Endothelial cell of umbilical vein (primary cell): ENCODE measurements at regions not wholly inside any gene's neighbourhood (a gene's known extent, or its start where the extent isn't known, plus 50 kb on each side); places are given as distances from the start of the nearest gene placed in this dataset.

Source experiments
- BruUV-seq: library from RNA; stranded (reverse); fragments of 400-500 nt; replicated peaks from 2 replicates; lab custom pipeline; 2021; lab: Mats Ljungman, UMichigan
- CTCF ChIA-PET: fragments of 300-600, 350-600 bp; sonication (Branson Sonifier 250); formaldehyde crosslinking; loops from one replicate; lab custom pipeline; 2021; ENCODE audit warnings: antibody characterized with exemption, inconsistent platforms; lab: Charles Lee
- POLR2A ChIA-PET: fragments of 300-600, 350-600 bp; sonication (Branson Sonifier 250); formaldehyde crosslinking; loops from one replicate; lab custom pipeline; 2021; ENCODE audit warnings: antibody characterized with exemption, inconsistent platforms; lab: Charles Lee
- DNase-seq: peaks from one replicate; pipeline ENCODE4 v3.0.0-alpha.2; 2011; ENCODE audit warnings: low read depth, low spot score
- FAIRE-seq: peaks from 2 replicates; lab custom pipeline; 2011; peaks lifted over from hg19 to GRCh38; lab: Jason Lieb, UNC
- H2AFZ ChIP-seq: 2 replicates; pipeline ENCODE4 v1.6.0; 2012; ENCODE audit warnings: low read depth, low read length, control low read depth, inconsistent platforms
- H3K27ac ChIP-seq: 2 replicates; pipeline ENCODE4 v1.5.1; 2011; ENCODE audit warnings: low read depth, mild to moderate bottlenecking, control low read depth, low read length, moderate library complexity; ENCODE audit not compliant: insufficient read depth
- H3K27me3 ChIP-seq, 2 experiments: 2 replicates each; pipeline versions ENCODE4 v1.6.0 to v1.6.1; 2011; ENCODE audit warnings: low read length in 2 of 2, mixed read lengths in 1 of 2; ENCODE audit not compliant: control insufficient read depth in 2 of 2, insufficient read depth in 2 of 2
- H3K36me3 ChIP-seq, 2 experiments: 2 replicates in 1 of 2; 3 replicates in 1 of 2; pipeline ENCODE4 v1.5.1; 2011; ENCODE audit warnings: low read length in 2 of 2, mild to moderate bottlenecking in 1 of 2, moderate library complexity in 1 of 2; ENCODE audit not compliant: control insufficient read depth in 2 of 2, insufficient read depth in 2 of 2; ENCODE audit errors: extremely low read depth in 1 of 2
- H3K4me1 ChIP-seq: 3 replicates; pipeline ENCODE4 v1.5.1; 2011; ENCODE audit warnings: mild to moderate bottlenecking, low read length; ENCODE audit not compliant: control insufficient read depth, insufficient read depth; ENCODE audit errors: extremely low read depth
- H3K4me2 ChIP-seq: 2 replicates; pipeline ENCODE4 v1.6.1; 2011; ENCODE audit warnings: low read length, control low read depth, mixed read lengths; ENCODE audit not compliant: insufficient read depth
- H3K4me3 ChIP-seq, 3 experiments: fragments of 200-600 bp in 1 of 3; sonication (generic), shearing (Covaris generic) in 1 of 3; replicated peaks in 1 of 3; 2 replicates each; pipeline ENCODE4 v1.5.1; 2011 to 2016; ENCODE audit warnings: control low read depth in 3 of 3, low read length in 3 of 3, mild to moderate bottlenecking in 2 of 3, inconsistent platforms in 1 of 3, low read depth in 1 of 3, moderate library complexity in 1 of 3; ENCODE audit not compliant: insufficient read depth in 1 of 3
- H3K79me2 ChIP-seq: 2 replicates; pipeline ENCODE4 v1.6.0; 2012; ENCODE audit warnings: low read length, inconsistent platforms; ENCODE audit not compliant: control insufficient read depth, insufficient read depth
- H3K9ac ChIP-seq: replicated peaks from 2 replicates; pipeline ENCODE3; 2011; ENCODE audit warnings: low read length, control low read depth; ENCODE audit not compliant: insufficient read depth; ENCODE audit errors: extremely low read depth
- H3K9me1 ChIP-seq: replicated peaks from 3 replicates; pipeline ENCODE4 v1.6.0; 2011; ENCODE audit warnings: mild to moderate bottlenecking, low read length; ENCODE audit not compliant: control insufficient read depth, insufficient read depth; ENCODE audit errors: extremely low read depth
- H3K9me3 ChIP-seq: replicated peaks from 2 replicates; pipeline ENCODE4 v1.5.1; 2012; ENCODE audit warnings: low read length, inconsistent platforms; ENCODE audit not compliant: control insufficient read depth, insufficient read depth
- H4K20me1 ChIP-seq: replicated peaks from 2 replicates; pipeline ENCODE3; 2011; ENCODE audit warnings: mild to moderate bottlenecking, low read length; ENCODE audit not compliant: control insufficient read depth, insufficient read depth; ENCODE audit errors: extremely low read depth
- CTCF ChIP-seq, 2 donors: IDR thresholded peaks; 1 replicate in 1 of 2; 2 replicates in 1 of 2; pipeline ENCODE4 v1.5.1; 2011; ENCODE audit warnings: low read length in 2 of 2, mild to moderate bottlenecking in 2 of 2, moderate library complexity in 2 of 2, control low read depth in 1 of 2, inconsistent platforms in 1 of 2, low read depth in 1 of 2; ENCODE audit not compliant: insufficient read depth in 1 of 2; ENCODE audit errors: extremely low read depth in 1 of 2
- EZH2 ChIP-seq: IDR thresholded peaks from 2 replicates; pipeline ENCODE4 v1.6.1; 2012; ENCODE audit warnings: borderline replicate concordance, low read depth, mild to moderate bottlenecking, moderate library complexity, low read length, inconsistent platforms; ENCODE audit not compliant: severe bottlenecking
- FOS ChIP-seq: IDR thresholded peaks from 2 replicates; pipeline ENCODE4 v1.6.1; 2011; ENCODE audit warnings: mild to moderate bottlenecking, low read length, moderate library complexity, borderline replicate concordance; ENCODE audit not compliant: insufficient read depth
- GATA2 ChIP-seq: IDR thresholded peaks from 2 replicates; pipeline ENCODE4 v1.7.0; 2011; ENCODE audit warnings: low read depth, mild to moderate bottlenecking, moderate library complexity, mixed read lengths, low read length; ENCODE audit not compliant: insufficient read length, insufficient read depth
- JUN ChIP-seq: IDR thresholded peaks from 2 replicates; pipeline ENCODE4 v1.6.1; 2011; ENCODE audit warnings: borderline replicate concordance, low read depth; ENCODE audit not compliant: insufficient read length, insufficient read depth
- MAX ChIP-seq: IDR thresholded peaks from 2 replicates; pipeline ENCODE4 v1.6.1; 2011; ENCODE audit not compliant: insufficient read depth, insufficient read length
- MYC ChIP-seq: IDR thresholded peaks from one replicate; pipeline ENCODE4 v1.6.1; 2011; ENCODE audit warnings: mild to moderate bottlenecking, low read depth, low read length
- POLR2A ChIP-seq: IDR thresholded peaks from 2 replicates; pipeline ENCODE4 v1.6.1; 2012; ENCODE audit warnings: low read depth, mild to moderate bottlenecking, control low read depth, low read length
- POLR2AphosphoS5 ChIP-seq: IDR thresholded peaks from 2 replicates; pipeline ENCODE4 v1.6.1; 2012; ENCODE audit warnings: low read depth, mild to moderate bottlenecking, control low read depth, low read length, moderate library complexity; ENCODE audit not compliant: insufficient read depth
- dilution Hi-C: fragments of 300-500 bp; cut with MboI; formaldehyde crosslinking; loops from one replicate; pipeline ENCODE4 v1.15.0; 2019; ENCODE audit warnings: low sequenced_read_pairs; ENCODE audit not compliant: extremely low pct_ligation_motif_present
- intact Hi-C: fragments of 100-400 bp; cut with micrococcal nuclease; formaldehyde crosslinking; loops from one replicate; pipeline ENCODE4 v1.10.0; 2022

DNA sequence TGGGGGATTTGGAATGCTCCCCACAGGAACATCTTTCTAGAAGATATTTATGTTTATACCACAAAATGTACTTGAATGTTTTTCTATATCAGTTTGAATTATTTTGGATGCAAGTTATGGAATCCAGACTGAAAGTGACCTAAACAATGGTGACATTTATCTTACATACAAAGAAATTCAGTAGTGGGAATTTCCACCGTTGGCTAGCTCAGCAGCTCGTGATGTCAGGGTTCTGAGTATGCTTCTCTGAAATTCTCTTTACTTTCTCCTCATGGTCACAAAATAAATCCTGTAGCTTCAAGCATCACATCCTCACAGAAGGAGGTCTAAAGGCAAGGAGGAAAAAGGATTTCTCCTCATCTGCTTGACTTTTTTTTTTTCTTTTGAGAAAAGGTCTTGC is 105.3 kb downstream of the AKAIN1 start:
- Histone ChIP-seq H3K79me2 (no peaks in the 10 kb centered on the region), H3K4me1 (no peaks in the 10 kb centered on the region), H2AFZ (no peak overlapping the region), H3K36me3 (no peaks in the 10 kb centered on the region), H3K9me3 (no peaks in the 10 kb centered on the region), H3K9ac (no peak overlapping the region), H3K4me3 (no peak overlapping the region), H3K27me3 (no peaks in the 10 kb centered on the region), H3K9me1 (no peaks in the 10 kb centered on the region), H3K27ac (no peak overlapping the region), H3K4me2 (no peak overlapping the region), H4K20me1 (no peaks in the 10 kb centered on the region)
- DNase-seq (no peak), FAIRE-seq (no peak)
- dilution Hi-C loops: no loop called here
- no peak for TF ChIP-seq POLR2A
- no peak for TF ChIP-seq CTCF (IDR thresholded peaks at IDR 0.05; ENCODE audit: extremely low read depth in 1 of 2, insufficient read depth in 1 of 2, low read depth in 1 of 2, low read length in 2 of 2)
- no peak for TF ChIP-seq EZH2
- no peak for TF ChIP-seq MYC
- TF ChIP-seq FOS: no peak
- no peak for TF ChIP-seq JUN
- TF ChIP-seq GATA2: no peak
- no peak for TF ChIP-seq POLR2AphosphoS5
- no peak for TF ChIP-seq MAX
- ChIA-PET POLR2A (no interaction called here), CTCF (no interaction called here)
- intact Hi-C loops: no loop called here
- BruUV-seq: no TSS peak
